AG09309 (cell line): ENCODE measurements at regions not wholly inside any gene's neighbourhood (a gene's known extent, or its start where the extent isn't known, plus 50 kb on each side); places are given as distances from the start of the nearest gene placed in this dataset.

ENCODE experiments used
- DNase-seq: peaks from one replicate; pipeline ENCODE4 v3.0.0-alpha.2; 2010; ENCODE audit warnings: low read depth
- H3K4me3 ChIP-seq: 2 replicates; pipeline ENCODE4 v1.5.1; 2011; ENCODE audit warnings: mild to moderate bottlenecking, low read depth, low read length, moderate library complexity; ENCODE audit not compliant: control insufficient read depth
- CTCF ChIP-seq: IDR thresholded peaks from 2 replicates; pipeline ENCODE4 v1.5.1; 2011; ENCODE audit warnings: mild to moderate bottlenecking, low read depth, low read length, inconsistent platforms; ENCODE audit not compliant: insufficient read depth, control insufficient read depth; ENCODE audit errors: missing control alignments

- TF ChIP-seq CTCF, result no peak
- H3K4me3 ChIP-seq, result no peak overlapping the region
- DNase-seq, result no peak
These were observed 913.4 kb downstream of the RPA4 start for GRCh38 chrX:97797076-97797475.

- no peak for DNase-seq
- TF ChIP-seq CTCF, result no peak
- H3K4me3 ChIP-seq, result no peak overlapping the region
These were observed 922.5 kb downstream of the RPA4 start for GRCh38 chrX:97806238-97806637.

GRCh38 chrX:97806946-97807345 lies 923.2 kb downstream of the RPA4 start:
- no peak for DNase-seq
- no peak overlapping the region for H3K4me3 ChIP-seq
- no peak for TF ChIP-seq CTCF

- DNase-seq, result no peak
- TF ChIP-seq CTCF, result no peak
- H3K4me3 ChIP-seq, result no peak overlapping the region
These were observed 936.5 kb downstream of the RPA4 start for GRCh38 chrX:97820170-97820569.

- TF ChIP-seq CTCF, result no peak
- DNase-seq, result no peak
- H3K4me3 ChIP-seq, result no peak overlapping the region
These were observed 944.8 kb downstream of the RPA4 start for GRCh38 chrX:97828471-97828870.

GRCh38 chrX:97835969-97836368 lies 952.3 kb downstream of the RPA4 start:
- TF ChIP-seq CTCF, result no peak
- H3K4me3 ChIP-seq, result no peak overlapping the region
- no peak for DNase-seq

- no peak for TF ChIP-seq CTCF
- DNase-seq, result no peak
- no peak overlapping the region for H3K4me3 ChIP-seq
These were observed 958.0 kb downstream of the RPA4 start for GRCh38 chrX:97841544-97842179.
